ENCODE measurements at regions not wholly inside any gene's neighbourhood (a gene's known extent, or its start where the extent isn't known, plus 50 kb on each side); places are given as distances from the start of the nearest gene placed in this dataset.

DNA sequence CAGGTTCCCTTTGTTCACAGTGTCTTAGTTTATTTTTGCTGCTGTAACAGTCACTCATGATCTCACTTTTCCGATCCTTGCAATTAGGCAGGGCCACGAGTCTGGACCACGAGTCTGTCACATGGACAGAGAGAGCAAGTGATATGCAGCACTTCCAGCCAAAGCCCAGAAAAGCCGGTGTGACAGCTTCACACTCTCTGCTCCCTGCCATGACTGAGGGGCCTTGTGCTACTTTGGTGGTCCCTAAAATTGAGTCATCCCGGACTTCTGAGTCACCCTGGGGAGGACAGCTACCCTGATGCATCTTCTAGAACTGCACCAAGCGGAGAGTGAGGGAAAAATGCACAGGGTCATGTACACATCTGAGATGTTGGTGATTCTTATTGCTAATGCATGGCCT, 179.6 kb downstream of the EFNB2 start:
- Histone ChIP-seq H2AK9ac (replicated peaks; ENCODE audit: low read depth, low read length, poor library complexity) (no peak overlapping the region), H3K56ac (ENCODE audit: extremely low read depth, insufficient read depth, low read length) (no peak overlapping the region), H2AK5ac (ENCODE audit: low read depth, low read length) (peak overlapping the region; percentile 43; the same call in 1 of the 2 replicates), H3K27me3 (ENCODE audit: control insufficient read depth, insufficient read depth, low read length) (no peaks in the 10 kb centered on the region), H2BK5ac (ENCODE audit: low read depth, low read length, poor library complexity, severe bottlenecking) (no peak overlapping the region), H2BK15ac (ENCODE audit: low read depth, low read length) (no peak overlapping the region), H4K8ac (ENCODE audit: low read depth in 2 of 2, low read length in 2 of 2) (no peak overlapping the region), H3K9me1 (ENCODE audit: insufficient read depth, low read length) (no peaks in the 10 kb centered on the region), H3K14ac (replicated peaks; ENCODE audit: low read depth, low read length) (peak overlapping the region; percentile 58; the same call in 1 of the 2 replicates), H2AFZ (replicated peaks; ENCODE audit: low read length, poor library complexity) (no peak overlapping the region), H3K27ac (ENCODE audit: insufficient read depth, low read length) (no peak overlapping the region), H3K9ac (ENCODE audit: low read depth, low read length) (no peak overlapping the region), H4K20me1 (ENCODE audit: insufficient read depth, low read length) (no peaks in the 10 kb centered on the region), H2BK20ac (ENCODE audit: low read depth, low read length) (no peak overlapping the region), H3K23ac (ENCODE audit: low read depth, low read length) (no peak overlapping the region), H3K4ac (ENCODE audit: low read depth, low read length) (peak overlapping the region; percentile 15), H4K91ac (ENCODE audit: insufficient read depth, low read depth, low read length) (no peak overlapping the region), H3K9me3 (ENCODE audit: control insufficient read depth, insufficient read depth, low read length) (no peaks in the 10 kb centered on the region), H3K18ac (ENCODE audit: low read depth, low read length) (no peak overlapping the region), H4K5ac (ENCODE audit: low read depth, low read length) (no peak overlapping the region), H3K4me2 (ENCODE audit: low read depth, low read length) (no peak overlapping the region), H3K79me1 (ENCODE audit: low read depth in 1 of 2, low read length in 2 of 2) (no peaks in the 10 kb centered on the region), H3K4me3 (ENCODE audit: insufficient read depth, low read depth, low read length) (no peak overlapping the region), H3K4me1 (ENCODE audit: control insufficient read depth, insufficient read depth, low read length) (peaks cover 1% of the 10 kb centered on the region; the same call in 1 of the 2 replicates), H2BK120ac (ENCODE audit: low read depth, low read length) (no peak overlapping the region; the same call in 1 of the 2 replicates), H3K36me3 (ENCODE audit: control insufficient read depth, insufficient read depth, low read length) (no peaks in the 10 kb centered on the region; the same call in 1 of the 2 replicates)
- WGBS, 2 experiments (ENCODE audit: extremely low coverage in 2 of 2, insufficient read length in 1 of 2) = 79% methylated on average over 5 of the region's 6 CpGs; no CpG with 5 or more reads in 1 of the 2 experiments
- in situ Hi-C loops (cut with MboI; ENCODE audit: low sequenced_read_pairs) = no loop called here
- ATAC-seq (ENCODE audit: low read depth) (no peak), DNase-seq (no peak)
- TF ChIP-seq CEBPB (IDR thresholded peaks at IDR 0.05; ENCODE audit: low read depth, low read length) (no peak), CHD1 (IDR thresholded peaks at IDR 0.05; ENCODE audit: low read depth, low read length) (no peak), CTCF (conservative IDR thresholded peaks at IDR 0.05; ENCODE audit: low read depth, low read length) (no peak), RAD21 (IDR thresholded peaks at IDR 0.05; ENCODE audit: low read length) (no peak), SMC3 (IDR thresholded peaks at IDR 0.05; ENCODE audit: low read depth, low read length) (no peak), BHLHE40 (IDR thresholded peaks at IDR 0.05; ENCODE audit: low read depth, low read length) (no peak)
- TF ChIP-seq, protein P1, sequence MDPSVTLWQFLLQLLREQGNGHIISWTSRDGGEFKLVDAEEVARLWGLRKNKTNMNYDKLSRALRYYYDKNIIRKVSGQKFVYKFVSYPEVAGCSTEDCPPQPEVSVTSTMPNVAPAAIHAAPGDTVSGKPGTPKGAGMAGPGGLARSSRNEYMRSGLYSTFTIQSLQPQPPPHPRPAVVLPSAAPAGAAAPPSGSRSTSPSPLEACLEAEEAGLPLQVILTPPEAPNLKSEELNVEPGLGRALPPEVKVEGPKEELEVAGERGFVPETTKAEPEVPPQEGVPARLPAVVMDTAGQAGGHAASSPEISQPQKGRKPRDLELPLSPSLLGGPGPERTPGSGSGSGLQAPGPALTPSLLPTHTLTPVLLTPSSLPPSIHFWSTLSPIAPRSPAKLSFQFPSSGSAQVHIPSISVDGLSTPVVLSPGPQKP (IDR thresholded peaks at IDR 0.05; ENCODE audit: borderline replicate concordance, low read depth, low read length) = no peak
- no TSS peak for BruUV-seq (replicated peaks)
- intact Hi-C loops (cut with micrococcal nuclease) = no loop called here
- ChIA-PET CTCF (no interaction called here), POLR2A (ENCODE audit: unreplicated experiment) (no interaction called here)
- dilution Hi-C loops (cut with HindIII; ENCODE audit: low sequenced_read_pairs, unreplicated experiment) = no loop called here

Measured in IMR-90 (cell line).